ENCODE measurements at regions not wholly inside any gene's neighbourhood (a gene's known extent, or its start where the extent isn't known, plus 50 kb on each side); places are given as distances from the start of the nearest gene placed in this dataset.

DNA sequence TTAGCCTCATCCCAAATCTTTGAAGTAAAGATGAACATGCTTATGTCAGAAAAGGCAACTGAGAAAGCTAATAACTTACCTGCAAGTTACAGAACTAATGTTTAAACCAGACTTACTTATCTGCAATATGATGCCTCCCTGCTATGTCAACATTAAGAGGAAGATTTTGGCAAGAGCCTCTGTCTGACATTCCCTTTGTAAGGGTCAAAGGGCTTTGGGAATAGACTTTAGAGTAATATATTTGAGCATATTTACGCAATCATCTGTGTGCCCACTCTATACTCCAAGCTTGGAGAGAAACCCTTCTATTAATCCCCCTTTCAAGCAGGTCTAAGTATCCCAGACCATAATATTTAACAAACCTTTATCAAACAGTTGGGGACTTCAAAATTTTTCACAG lies 389.4 kb downstream of the NPIPA8 start:
- DNase-seq (no peak), ATAC-seq (ENCODE audit: low read depth) (no peak)
- intact Hi-C loops (cut with micrococcal nuclease) = no loop called here
- Mint-ChIP-seq H3K27ac (no peak overlapping the region), H3K36me3 (ENCODE audit: low read depth) (no peaks in the 10 kb centered on the region), H3K4me3 (no peak overlapping the region), H3K4me1 (peaks cover 5% of the 10 kb centered on the region), H3K27me3 (peaks cover 19% of the 10 kb centered on the region), H3K9me3 (peaks cover 2% of the 10 kb centered on the region)
- CTCF ChIA-PET = no interaction called here
- POLR2A ChIA-PET = no interaction called here
- TF ChIP-seq CTCF (IDR thresholded peaks at IDR 0.05) = no peak

DNA sequence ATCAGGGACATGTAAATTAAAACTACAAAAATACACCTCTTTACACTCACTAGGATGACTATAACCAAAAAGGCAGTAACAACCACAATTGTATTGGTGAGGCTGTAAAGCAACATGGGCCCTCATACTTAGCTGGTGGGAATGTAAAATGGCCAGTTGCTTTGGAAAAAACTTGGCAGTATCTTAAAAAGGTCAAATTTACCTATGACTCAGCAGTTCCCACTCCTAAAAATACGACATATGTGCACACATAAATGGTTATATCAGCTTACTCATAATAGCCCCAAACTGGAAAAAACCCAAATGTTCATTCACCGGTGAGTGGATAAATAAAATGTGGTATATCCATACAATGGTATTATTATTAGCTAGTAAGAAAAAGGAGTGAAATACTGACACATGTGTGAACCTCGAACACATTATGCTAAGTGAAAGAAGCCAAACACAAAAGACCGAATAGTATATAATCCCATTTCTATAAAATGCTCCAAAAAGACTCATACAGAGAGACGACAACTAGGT lies 391.4 kb downstream of the NPIPA8 start:
- H3K27me3 Mint-ChIP-seq = peaks cover 12% of the 10 kb centered on the region
- TF ChIP-seq CTCF (IDR thresholded peaks at IDR 0.05) = no peak

DNA sequence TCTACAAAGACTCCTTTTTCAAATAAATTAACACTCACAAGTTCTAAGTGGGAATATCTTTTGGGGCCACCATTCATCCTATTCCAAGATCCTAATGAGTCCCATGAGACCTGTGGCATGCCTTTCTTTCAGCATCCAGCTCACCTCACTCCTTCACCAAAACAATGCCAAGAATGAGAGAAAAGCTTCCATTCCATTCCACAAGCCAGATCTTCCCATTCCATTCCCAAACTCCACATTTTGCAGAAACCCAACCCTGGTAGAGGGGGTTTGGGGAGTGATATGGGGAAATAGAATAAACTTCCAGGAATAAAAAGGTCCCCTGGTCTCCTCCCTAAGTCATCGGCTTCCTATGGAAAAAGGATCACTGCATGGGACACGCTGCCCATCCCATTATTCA lies 392.2 kb downstream of the NPIPA8 start:
- peaks cover 8% of the 10 kb centered on the region for H3K4me1 Mint-ChIP-seq
- ChIA-PET POLR2A (no interaction called here), CTCF (no interaction called here)
- H3K9me3 Mint-ChIP-seq = no peaks in the 10 kb centered on the region
- H3K36me3 Mint-ChIP-seq (ENCODE audit: low read depth) = no peaks in the 10 kb centered on the region
- H3K27me3 Mint-ChIP-seq = peaks cover 12% of the 10 kb centered on the region
- intact Hi-C loops (cut with micrococcal nuclease) = no loop called here
- no peak for ATAC-seq (ENCODE audit: low read depth)
- DNase-seq = no peak
- H3K27ac Mint-ChIP-seq = no peak overlapping the region
- H3K4me3 Mint-ChIP-seq = no peak overlapping the region
- no peak for TF ChIP-seq CTCF (IDR thresholded peaks at IDR 0.05)

More for the DNA sequence above, 391.4 kb downstream of the NPIPA8 start:
- ChIA-PET CTCF (no interaction called here), POLR2A (no interaction called here)
- no peaks in the 10 kb centered on the region for H3K9me3 Mint-ChIP-seq
- ATAC-seq (ENCODE audit: low read depth) (no peak), DNase-seq (no peak)
- H3K27ac Mint-ChIP-seq = no peak overlapping the region
- H3K4me1 Mint-ChIP-seq = peaks cover 5% of the 10 kb centered on the region
- no peaks in the 10 kb centered on the region for H3K36me3 Mint-ChIP-seq (ENCODE audit: low read depth)
- no peak overlapping the region for H3K4me3 Mint-ChIP-seq
- intact Hi-C loops (cut with micrococcal nuclease) = no loop called here

DNA sequence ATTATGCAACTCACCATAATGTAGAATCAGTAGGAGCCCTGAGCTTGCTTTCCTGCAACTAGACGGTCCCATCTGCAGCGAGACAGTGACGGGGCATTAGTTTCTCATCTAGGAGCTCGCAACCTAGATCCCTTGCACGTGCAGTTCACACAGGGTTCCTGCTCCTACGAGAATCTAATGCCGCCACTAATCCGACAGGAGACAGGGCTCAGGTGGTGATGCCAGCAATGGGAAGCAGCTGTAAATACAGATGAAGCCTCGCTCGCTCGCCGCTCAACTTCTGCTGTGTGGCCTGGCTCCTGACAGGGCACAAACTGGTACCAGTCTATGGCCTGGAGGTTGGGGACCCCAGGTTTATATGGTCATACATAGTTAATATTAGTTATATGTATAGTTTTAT lies 394.5 kb downstream of the NPIPA8 start:
- ChIA-PET POLR2A (no interaction called here), CTCF (no interaction called here)
- ATAC-seq (ENCODE audit: low read depth) = no peak
- peaks cover 5% of the 10 kb centered on the region for H3K27me3 Mint-ChIP-seq
- H3K4me1 Mint-ChIP-seq = peaks cover 15% of the 10 kb centered on the region
- TF ChIP-seq CTCF (IDR thresholded peaks at IDR 0.05) = no peak
- H3K9me3 Mint-ChIP-seq = no peaks in the 10 kb centered on the region
- intact Hi-C loops (cut with micrococcal nuclease) = no loop called here
- no peaks in the 10 kb centered on the region for H3K36me3 Mint-ChIP-seq (ENCODE audit: low read depth)
- H3K27ac Mint-ChIP-seq = no peak overlapping the region
- no peak overlapping the region for H3K4me3 Mint-ChIP-seq
- DNase-seq = no peak

DNA sequence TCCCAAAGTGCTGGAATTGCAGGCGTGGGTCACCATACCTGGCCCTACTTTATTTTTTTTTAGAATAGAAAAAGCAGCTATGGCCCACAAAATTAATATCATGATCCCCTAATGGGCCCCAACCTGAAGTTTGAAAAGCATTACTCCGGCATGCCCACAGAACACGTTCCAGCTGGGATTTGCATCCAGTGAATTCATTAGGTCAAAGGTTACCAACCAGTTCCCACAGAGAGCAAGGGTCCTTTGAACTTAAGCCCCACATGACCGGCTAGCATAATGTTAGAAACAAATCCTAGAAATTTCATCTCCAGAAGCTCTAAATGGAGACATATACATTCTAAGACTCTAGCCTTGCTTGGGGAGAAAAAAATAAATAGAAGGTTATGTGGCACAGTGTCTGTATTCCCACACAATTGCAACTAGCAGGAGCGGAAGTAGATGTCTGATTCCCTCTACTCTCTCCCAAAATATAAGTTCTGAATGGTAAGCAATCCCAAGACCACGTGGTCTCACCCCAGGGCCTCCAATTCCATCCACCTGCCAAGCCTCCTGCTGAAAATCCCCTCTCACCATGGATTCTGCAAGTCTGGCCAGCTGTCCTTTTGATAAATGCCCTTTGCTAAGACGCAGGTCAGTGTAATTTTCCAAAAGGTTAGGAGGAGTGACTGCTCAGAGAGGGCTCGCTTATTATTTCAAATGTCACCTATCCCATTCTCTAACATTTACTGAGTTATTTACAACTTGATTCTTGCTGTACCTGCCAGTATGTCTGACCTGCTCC lies 395.8 kb downstream of the NPIPA8 start:
- Mint-ChIP-seq H3K27ac (no peak overlapping the region), H3K9me3 (no peaks in the 10 kb centered on the region), H3K4me3 (no peak overlapping the region), H3K4me1 (peaks cover 15% of the 10 kb centered on the region), H3K27me3 (peaks cover 5% of the 10 kb centered on the region), H3K36me3 (ENCODE audit: low read depth) (no peaks in the 10 kb centered on the region)
- TF ChIP-seq CTCF (IDR thresholded peaks at IDR 0.05) = no peak
- ChIA-PET CTCF (no interaction called here), POLR2A (no interaction called here)
- no peak for DNase-seq
- intact Hi-C loops (cut with micrococcal nuclease) = no loop called here
- no peak for ATAC-seq (ENCODE audit: low read depth)
